Activated T-cell treated with anti-CD3 and anti-CD28 coated beads, Interleukin-2, amount 50 U/mL, for 48 hours (primary cell): ENCODE measurements at regions not wholly inside any gene's neighbourhood (a gene's known extent, or its start where the extent isn't known, plus 50 kb on each side); places are given as distances from the start of the nearest gene placed in this dataset.
A peak's percentile ranks its signal among the peaks of the same experiment; 100 is the strongest.

Source experiments
- DNase-seq, 2 experiments: peaks; one replicate each; pipeline ENCODE4 v3.0.0-alpha.2; 2020

GRCh38 chr7:85774986-85775385, 588.1 kb upstream of the SEMA3D start:
- DNase-seq = no peak

- DNase-seq = no peak
Observed at GRCh38 chr7:85773116-85773728, 586.4 kb upstream of the SEMA3D start.

- no peak for DNase-seq
Observed at GRCh38 chr7:85771516-85771915, 584.7 kb upstream of the SEMA3D start.

DNA sequence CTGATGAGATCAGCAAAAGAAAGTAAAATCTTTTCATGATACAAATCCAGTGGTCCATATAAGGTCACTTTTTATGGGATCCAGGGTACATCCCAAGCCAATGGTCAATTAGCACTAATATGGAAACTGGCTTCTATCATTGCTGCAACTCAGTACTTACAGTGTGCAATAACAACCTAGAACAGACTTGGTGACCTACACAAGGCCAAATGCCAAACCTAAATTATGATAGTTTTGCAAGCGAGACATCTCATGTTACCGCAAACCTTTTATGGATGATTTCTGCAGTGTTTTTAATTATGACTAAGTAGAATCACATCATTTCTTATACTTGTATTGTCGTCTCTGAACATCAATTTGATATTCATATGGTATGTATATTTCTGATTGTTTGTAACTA, 583.5 kb upstream of the SEMA3D start:
- no peak for DNase-seq

DNA sequence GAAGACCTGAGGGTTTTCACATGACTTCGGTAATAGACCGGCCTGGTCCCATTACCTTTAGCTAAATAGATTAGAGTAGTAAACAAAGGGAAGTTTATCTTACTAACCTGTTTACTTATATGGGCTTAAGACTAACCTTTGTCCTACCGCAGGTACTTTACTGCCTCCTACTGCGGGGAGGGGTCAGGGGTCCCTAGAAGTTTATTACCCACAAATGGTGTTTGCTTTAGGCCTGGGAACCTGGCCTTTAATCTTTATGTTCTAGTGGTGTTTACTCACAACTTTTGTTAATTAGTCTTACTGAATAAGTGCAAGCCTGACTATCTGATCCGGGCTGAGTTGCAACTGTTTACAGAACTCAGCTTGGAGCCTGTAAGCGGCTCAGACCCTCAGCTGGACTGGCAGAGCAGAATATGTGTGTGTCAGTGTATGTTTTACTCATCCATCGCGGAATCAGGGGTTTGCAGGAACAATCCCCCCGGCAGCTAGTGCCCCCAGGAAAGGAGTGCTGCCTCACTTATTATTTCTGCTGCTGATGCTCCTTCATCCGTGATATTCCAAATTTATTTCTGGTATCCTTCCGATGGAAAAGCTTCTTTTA, 578.9 kb upstream of the SEMA3D start:
- DNase-seq = no peak

- DNase-seq = no peak
Observed at GRCh38 chr7:85764034-85764433, 577.2 kb upstream of the SEMA3D start.

GRCh38 chr7:85757348-85757747, 570.5 kb upstream of the SEMA3D start:
- DNase-seq = no peak

GRCh38 chr7:85750454-85750949, 563.6 kb upstream of the SEMA3D start:
- peak; percentile 28 to 35 for DNase-seq

DNA sequence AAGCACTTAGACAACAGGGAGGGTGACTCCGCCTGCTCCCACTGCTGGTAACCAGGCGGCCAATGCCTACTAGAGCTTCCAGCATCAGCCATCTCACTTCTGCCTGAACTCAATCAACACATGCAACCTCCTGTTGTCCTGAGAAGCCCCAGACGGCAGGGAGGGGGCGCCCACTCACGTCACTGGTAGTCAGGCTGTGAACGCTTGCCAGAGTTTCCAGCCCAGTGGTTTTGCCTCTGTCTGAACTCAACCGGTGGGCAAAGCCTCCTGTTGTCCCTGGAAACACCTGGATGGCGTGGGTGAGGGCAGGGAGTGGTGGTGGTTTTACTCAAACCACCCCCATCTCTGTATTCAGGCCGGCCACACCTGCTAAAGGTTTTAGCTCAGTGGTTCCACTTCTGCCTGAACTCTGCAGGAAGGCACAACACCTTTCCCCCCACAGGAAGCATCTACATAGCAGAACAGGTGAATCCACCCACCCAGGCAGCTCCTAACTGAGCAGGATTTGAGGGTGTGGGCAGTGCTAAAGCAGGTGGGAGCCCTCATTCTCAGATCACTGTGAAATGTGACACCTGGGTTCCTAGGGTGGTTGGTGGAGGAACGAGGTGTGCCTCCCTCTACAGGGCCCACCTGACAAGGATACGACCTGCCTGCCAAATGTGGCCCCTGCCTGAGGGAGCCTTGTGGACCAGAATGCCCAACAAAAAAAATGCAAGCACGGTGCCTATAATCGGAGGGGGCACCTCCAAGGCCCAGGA, 563.0 kb upstream of the SEMA3D start:
- DNase-seq = no peak

- DNase-seq = no peak
Observed at GRCh38 chr7:85748861-85749260, 562.0 kb upstream of the SEMA3D start.

GRCh38 chr7:85737426-85737825, 550.6 kb upstream of the SEMA3D start:
- no peak for DNase-seq

DNA sequence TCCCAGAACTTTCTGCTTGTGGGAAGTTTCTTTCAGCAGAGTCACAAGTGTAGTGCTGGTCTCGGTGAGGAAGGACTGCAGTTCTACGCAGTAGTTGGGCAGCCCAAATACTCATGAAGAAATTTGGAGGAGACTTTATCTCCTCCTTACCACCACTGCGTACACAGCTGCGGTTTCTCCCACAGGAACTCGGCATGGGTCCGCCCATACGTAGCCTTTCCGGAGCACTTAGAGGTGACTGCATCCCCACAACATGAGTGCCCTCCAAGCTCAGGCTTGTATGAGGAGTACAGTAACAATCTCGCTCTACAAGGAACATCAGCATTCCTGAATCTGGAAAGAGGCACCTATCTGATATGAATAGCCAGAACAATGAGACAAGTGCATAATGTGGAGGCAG, 549.2 kb upstream of the SEMA3D start:
- DNase-seq = no peak

DNA sequence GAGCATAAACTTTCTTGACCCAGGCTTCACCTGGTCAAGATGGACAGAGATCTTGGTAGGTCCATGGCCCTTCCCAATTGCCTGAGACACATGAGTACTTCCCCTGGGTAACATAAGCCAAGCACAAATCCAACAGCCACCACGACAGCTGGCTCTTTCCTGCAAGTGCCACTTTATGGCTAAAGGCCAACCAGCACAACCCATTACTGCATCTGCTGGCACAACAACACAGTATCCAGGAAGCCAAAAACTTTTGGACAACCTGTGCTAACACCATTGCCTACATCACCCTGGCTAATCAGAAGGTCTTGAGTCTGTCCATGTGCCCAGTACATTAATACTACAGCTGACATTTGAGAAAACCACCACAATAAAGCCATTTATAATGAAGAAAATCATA, 548.0 kb upstream of the SEMA3D start:
- no peak for DNase-seq

- DNase-seq = no peak
Observed at GRCh38 chr7:85733169-85733915, 546.5 kb upstream of the SEMA3D start.

DNA sequence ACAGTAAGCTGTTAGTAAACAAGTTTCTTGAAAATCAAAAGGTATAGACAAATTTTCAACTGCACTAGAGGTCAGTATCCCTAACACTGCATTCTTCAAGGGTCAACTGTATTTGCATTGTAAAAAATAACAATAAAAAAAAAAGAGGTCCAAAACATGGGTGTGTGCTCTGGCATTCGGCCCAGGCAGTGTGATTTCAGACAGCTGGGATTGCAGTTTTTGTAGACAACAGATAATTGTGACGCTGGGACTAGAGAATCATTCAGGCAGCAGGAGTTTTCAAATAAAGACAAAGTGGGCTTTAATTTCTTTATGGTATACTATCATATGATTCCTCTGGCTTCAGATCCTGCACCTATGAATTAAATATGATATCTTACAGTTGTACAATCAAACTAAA, 543.2 kb upstream of the SEMA3D start:
- DNase-seq = no peak

- no peak for DNase-seq
Observed at GRCh38 chr7:85725026-85725425, 538.2 kb upstream of the SEMA3D start.

GRCh38 chr7:85719981-85720953, 533.4 kb upstream of the SEMA3D start:
- DNase-seq = no peak

DNA sequence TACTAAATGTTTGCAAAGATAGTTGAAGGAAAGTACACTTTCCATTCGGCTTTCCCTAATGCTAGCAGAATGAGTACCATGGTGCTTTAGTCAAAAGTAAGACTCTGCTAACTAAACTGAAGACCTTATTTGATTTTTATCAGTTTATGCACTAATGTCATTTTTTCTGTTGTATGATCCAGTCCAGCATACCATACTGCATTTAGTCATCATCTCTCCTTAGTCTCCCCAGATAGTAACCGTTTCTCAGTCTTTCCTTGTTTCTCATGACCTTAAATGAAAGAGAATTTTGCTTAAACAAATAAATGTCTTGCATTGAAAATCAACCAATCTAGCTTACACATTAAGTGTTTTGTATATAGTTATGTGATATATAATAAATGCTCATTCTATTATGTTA, 529.5 kb upstream of the SEMA3D start:
- DNase-seq = no peak

DNA sequence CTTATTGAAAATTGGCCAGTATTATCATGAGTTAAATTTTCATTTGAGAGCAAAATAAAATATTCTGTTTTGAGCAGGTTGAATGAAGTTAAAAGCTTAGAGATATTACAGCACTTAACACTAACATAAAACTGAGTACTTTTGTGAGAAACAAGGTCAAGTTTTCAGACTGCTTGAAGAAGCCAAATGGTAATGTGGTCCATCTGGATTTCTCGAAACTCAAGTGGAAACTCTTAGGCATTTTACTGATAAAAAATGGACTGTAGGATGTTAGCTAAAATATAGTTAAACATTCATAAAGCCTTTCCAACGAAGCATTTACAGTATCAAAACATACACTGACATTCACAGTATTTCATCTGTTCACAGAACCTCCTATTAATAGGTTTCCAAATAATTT, 528.1 kb upstream of the SEMA3D start:
- no peak for DNase-seq

- DNase-seq = no peak
Observed at GRCh38 chr7:85714043-85714578, 527.3 kb upstream of the SEMA3D start.

DNA sequence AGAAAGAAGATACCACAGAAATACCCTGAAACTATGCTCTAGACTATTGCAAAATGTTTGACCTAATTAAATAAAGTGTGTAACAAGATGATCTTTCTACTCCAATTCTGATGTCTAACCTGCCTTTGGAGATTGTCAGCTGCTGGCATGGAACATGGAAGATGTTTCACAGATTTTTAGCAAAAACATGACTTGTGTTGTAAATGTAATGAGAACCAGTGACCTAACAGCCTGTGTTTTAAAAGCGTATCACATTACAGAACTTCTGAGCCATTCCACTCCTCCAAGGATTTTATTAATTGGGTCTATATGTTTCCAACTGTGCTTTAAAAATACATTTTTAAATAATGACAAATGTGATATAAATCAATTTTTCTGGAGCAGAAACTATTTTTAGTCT, 526.3 kb upstream of the SEMA3D start:
- DNase-seq = no peak

- DNase-seq = no peak
Observed at GRCh38 chr7:85711894-85712293, 525.0 kb upstream of the SEMA3D start.
